Psoas muscle (tissue), 7 donors: ENCODE measurements at regions not wholly inside any gene's neighbourhood (a gene's known extent, or its start where the extent isn't known, plus 50 kb on each side); places are given as distances from the start of the nearest gene placed in this dataset.

Experiments used
- ATAC-seq, 4 donors: fragments of 200-7000 bp; cut with Tn5 transposase; one replicate each; pipeline ENCODE4 v1.9.1; 2020; ENCODE audit warnings: moderate library complexity in 3 of 4, mild to moderate bottlenecking in 2 of 4
- DNase-seq, 2 donors: peaks; one replicate each; pipeline ENCODE4 v3.0.0-alpha.2; 2020
- H3K27ac ChIP-seq: fragments of 200-600 bp; one replicate; pipeline ENCODE4 v1.8.0; 2022
- H3K27me3 ChIP-seq, 3 donors: fragments of 200-600 bp in 1 of 3; one replicate each; pipeline versions ENCODE4 v1.6.1 to v1.8.0; 2013 to 2022; ENCODE audit warnings: low read length in 2 of 3, mild to moderate bottlenecking in 2 of 3, moderate library complexity in 1 of 3; ENCODE audit not compliant: insufficient read depth in 3 of 3
- H3K36me3 ChIP-seq, 2 donors: fragments of 200-600 bp in 1 of 2; one replicate each; pipeline versions ENCODE4 v1.6.1 to v1.8.0; 2013 to 2022; ENCODE audit warnings: low read depth in 1 of 2, mild to moderate bottlenecking in 1 of 2, moderate library complexity in 1 of 2; ENCODE audit not compliant: insufficient read depth in 1 of 2
- H3K4me1 ChIP-seq: fragments of 200-600 bp; one replicate; pipeline ENCODE4 v1.8.0; 2022
- H3K4me3 ChIP-seq: fragments of 200-600 bp; one replicate; pipeline ENCODE4 v1.8.0; 2022; ENCODE audit warnings: mild to moderate bottlenecking
- H3K9me3 ChIP-seq: fragments of 200-600 bp; one replicate; pipeline ENCODE4 v1.8.0; 2022
- WGBS, 3 donors: extraction: QIAGEN DNeasy Blood & Tissue Kit; methylation state at CpG; one replicate each; pipeline versions ENCODE4 v1.1.6 to v1.1.7; 2013; 5-methylcytosine and 5-hydroxymethylcytosine counted together
- intact Hi-C, 2 donors: fragments of 100-400 bp; cut with DNase I; formaldehyde crosslinking; loops; one replicate each; pipeline versions ENCODE4 v1.11.0 to v1.14.2; 2022
- TF ChIP-seq, protein P1 (sequence below): fragments of 200-600 bp; IDR thresholded peaks from one replicate; pipeline ENCODE4 v1.8.0; 2022; ENCODE audit warnings: antibody characterized with exemption
- donor health status: healthy with polysubstance abuse.
- donor health status: DM: no; HTN: no; CAD: no; lungs with moderate emphysema.
- donor health status: Bipolar disorder and iron deficiency.
- donor health status: healthy.
- donor health status: DM: yes; HTN: yes; CAD: no.
- donor health status: DM: no; HTN: no; CAD: no.
- donor health status: DM: yes; HTN: yes; CAD: no.

DNA sequence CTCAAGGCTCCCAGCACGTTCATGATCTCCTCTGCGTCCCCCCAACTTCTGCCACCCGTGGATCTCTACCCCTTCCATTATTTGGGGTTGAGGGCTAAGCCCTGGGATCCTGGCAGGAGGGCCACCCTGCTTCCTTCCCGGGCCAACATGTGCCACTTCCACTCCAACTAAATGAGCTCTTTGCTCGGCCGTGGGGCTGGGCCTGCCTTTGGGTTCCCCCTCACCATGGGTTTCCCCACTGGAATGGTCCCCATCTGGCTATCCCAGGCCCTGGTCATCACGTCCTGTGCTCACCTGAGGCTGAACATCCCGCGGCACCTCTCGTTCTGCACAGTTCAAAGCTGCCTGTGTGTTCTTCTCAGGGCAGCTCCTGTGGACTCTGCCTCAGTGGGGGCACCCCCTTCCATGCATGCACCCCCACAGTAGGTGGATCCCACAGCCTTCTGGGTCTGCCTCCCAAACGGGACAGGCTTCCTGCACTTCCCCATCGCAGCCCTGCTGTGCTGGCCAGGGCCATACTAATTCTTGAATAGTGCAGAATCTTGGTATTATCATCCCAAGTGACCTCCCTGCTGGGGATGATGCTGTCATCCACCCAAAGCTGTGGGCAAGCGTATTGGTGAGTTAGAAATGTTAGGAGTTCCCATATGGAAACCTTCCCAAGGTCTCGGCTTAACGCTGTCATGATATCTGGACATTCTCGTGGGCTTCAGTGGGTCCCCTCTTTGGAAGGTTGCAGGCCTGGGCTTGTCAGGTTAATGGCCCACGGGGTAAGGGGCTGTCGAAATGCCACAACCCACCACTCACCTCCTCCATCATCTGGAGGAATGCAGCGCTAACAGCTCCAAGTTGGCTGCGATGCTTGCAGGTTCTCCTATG, 150.5 kb upstream of the TWIST2 start:
- 87 to 88% (median 88%) methylated on average over 20 of the region's 20 CpGs for WGBS, 3 donors
- TF ChIP-seq, protein P1, sequence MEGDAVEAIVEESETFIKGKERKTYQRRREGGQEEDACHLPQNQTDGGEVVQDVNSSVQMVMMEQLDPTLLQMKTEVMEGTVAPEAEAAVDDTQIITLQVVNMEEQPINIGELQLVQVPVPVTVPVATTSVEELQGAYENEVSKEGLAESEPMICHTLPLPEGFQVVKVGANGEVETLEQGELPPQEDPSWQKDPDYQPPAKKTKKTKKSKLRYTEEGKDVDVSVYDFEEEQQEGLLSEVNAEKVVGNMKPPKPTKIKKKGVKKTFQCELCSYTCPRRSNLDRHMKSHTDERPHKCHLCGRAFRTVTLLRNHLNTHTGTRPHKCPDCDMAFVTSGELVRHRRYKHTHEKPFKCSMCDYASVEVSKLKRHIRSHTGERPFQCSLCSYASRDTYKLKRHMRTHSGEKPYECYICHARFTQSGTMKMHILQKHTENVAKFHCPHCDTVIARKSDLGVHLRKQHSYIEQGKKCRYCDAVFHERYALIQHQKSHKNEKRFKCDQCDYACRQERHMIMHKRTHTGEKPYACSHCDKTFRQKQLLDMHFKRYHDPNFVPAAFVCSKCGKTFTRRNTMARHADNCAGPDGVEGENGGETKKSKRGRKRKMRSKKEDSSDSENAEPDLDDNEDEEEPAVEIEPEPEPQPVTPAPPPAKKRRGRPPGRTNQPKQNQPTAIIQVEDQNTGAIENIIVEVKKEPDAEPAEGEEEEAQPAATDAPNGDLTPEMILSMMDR = no peak
- ATAC-seq = no peak
- Histone ChIP-seq H3K27me3 (no peaks in the 10 kb centered on the region), H3K36me3 (no peaks in the 10 kb centered on the region), H3K4me3 (no peak overlapping the region), H3K27ac (no peak overlapping the region), H3K4me1 (no peaks in the 10 kb centered on the region), H3K9me3 (no peaks in the 10 kb centered on the region)
- DNase-seq = no peak
- intact Hi-C loops = no loop called here

DNA sequence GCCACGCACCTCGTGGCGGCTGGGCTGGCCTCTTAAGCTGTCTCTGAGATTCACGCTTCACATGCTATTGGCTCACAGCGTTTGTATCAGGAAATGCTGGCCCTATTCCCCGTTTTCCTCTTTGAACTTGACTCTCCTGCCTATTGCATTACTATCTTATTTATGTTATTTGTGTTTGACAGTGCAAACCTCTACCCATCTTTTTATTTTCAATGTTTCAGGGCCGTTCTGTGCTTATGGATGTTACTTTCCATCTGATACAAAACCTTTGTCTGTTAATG, 149.9 kb upstream of the TWIST2 start:
- TF ChIP-seq, protein P1 = no peak
- H3K4me1 ChIP-seq = no peaks in the 10 kb centered on the region
- DNase-seq = no peak
- no peak overlapping the region for H3K4me3 ChIP-seq
- WGBS, 3 donors = 71 to 75% (median 73%) methylated on average over 7 of the region's 7 CpGs
- no peaks in the 10 kb centered on the region for H3K9me3 ChIP-seq
- intact Hi-C loops = no loop called here
- no peak overlapping the region for H3K27ac ChIP-seq
- ATAC-seq = no peak
- H3K27me3 ChIP-seq = no peaks in the 10 kb centered on the region
- no peaks in the 10 kb centered on the region for H3K36me3 ChIP-seq

DNA sequence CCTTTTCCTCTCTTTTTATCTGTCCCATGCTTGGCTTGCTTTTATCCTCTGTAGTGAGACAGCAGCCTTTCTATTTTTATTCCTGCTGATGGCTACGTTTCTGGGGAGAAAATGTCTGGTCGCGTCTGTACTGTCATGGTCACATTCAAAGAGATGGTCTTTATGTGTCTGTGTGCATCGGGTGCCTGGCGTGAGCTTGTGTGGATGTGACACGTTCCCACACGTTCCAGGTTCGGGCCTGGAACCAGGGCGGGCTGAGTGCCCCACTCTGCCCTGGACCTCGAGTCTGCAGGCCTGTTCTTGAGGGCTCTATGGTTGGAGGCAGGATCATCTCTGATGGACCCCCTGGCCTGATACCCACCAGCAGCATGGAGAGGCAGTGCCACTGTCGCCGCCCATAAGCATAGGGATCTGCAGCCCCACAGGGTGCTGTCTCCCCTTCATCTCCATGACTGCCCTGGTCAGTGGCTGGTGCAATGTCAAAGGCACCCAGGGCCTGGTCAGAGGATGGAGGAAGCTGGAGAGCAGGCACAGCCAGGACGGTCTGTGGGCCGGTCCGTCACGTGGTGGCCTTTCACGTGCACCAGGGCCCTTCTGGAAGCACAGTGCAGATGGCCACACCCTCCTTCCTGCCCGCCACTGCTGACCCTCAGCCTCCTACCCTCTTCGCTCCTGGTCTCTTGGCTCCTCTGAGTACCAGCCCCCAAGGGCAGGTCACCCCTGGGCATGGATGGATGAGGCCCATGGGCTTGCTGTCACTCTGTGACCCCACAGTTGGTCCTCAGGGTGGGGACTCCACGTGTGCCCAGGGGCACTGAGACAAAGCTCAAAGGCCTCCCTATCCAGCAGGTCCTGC, 149.2 kb upstream of the TWIST2 start:
- Histone ChIP-seq H3K4me3 (no peak overlapping the region), H3K4me1 (no peaks in the 10 kb centered on the region), H3K36me3 (no peaks in the 10 kb centered on the region), H3K9me3 (no peaks in the 10 kb centered on the region), H3K27ac (no peak overlapping the region), H3K27me3 (no peaks in the 10 kb centered on the region)
- DNase-seq (no peak), ATAC-seq (no peak)
- 87 to 89% (median 89%) methylated on average over 20 of the region's 20 CpGs for WGBS, 3 donors
- intact Hi-C loops = no loop called here
- TF ChIP-seq, protein P1 = no peak

DNA sequence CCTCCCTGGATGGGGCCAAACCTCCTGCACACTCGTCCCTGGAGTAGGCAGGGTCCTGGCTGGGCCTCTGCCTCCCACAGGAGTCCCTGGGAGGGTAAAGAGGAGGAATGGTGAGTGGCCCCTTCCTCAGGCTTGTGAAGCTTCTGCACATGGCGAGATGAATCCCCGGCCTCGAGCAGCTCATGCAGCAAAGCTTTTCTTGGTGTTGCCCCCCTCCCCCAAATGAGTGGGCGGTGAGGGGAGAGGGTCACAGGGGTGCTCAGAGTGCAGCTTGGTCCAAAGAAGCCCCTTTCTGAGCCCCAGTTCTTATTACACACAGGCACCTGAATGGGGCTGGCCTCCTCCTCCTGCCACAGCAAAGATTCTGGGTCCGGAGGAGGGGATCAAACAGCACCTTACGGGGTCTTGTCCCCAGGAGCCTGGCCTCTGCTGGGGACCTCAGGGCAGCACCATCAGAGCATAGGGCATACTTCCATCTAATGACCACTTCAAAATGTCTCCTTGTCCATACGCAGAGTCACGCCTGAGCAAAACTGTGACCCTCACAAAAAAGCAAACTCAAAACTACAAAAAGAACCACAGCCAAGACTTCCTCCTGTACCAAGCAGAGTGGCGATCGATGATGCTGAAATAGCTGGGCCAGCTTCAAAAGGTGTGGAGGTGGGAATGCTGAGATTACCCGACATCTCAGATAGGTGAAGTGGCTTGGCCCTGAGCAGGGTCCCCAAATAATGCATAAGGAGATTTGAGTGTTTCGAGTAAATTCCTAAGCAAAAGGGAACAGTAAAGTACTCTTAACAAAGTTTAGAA, 148.4 kb upstream of the TWIST2 start:
- Histone ChIP-seq H3K4me3 (no peak overlapping the region), H3K27me3 (no peaks in the 10 kb centered on the region), H3K4me1 (no peaks in the 10 kb centered on the region), H3K36me3 (no peaks in the 10 kb centered on the region), H3K9me3 (no peaks in the 10 kb centered on the region), H3K27ac (no peak overlapping the region)
- TF ChIP-seq, protein P1 = no peak
- WGBS, 3 donors = 91 to 96% (median 93%) methylated on average over 13 of the region's 13 CpGs
- DNase-seq = no peak
- intact Hi-C loops = no loop called here
- no peak for ATAC-seq
